WTC11 (cell line): ENCODE measurements at regions not wholly inside any gene's neighbourhood (a gene's known extent, or its start where the extent isn't known, plus 50 kb on each side); places are given as distances from the start of the nearest gene placed in this dataset.

Experiments
- ATF1 ChIP-seq: sonication (generic); formaldehyde crosslinking; IDR thresholded peaks from 2 replicates; pipeline ENCODE4 v1.8.1; 2023; ENCODE audit warnings: mild to moderate bottlenecking, moderate library complexity, missing genetic modification reagents
- ATF3 ChIP-seq: sonication (generic); formaldehyde crosslinking; conservative IDR thresholded peaks from 2 replicates; pipeline ENCODE4 v1.8.1; 2022; ENCODE audit warnings: mild to moderate bottlenecking, missing genetic modification reagents
- EMX1 ChIP-seq: fragments of 250-450 bp; sonication (Bioruptor Pico); IDR thresholded peaks from 2 replicates; pipeline ENCODE4 v1.8.0; 2021; ENCODE audit warnings: mild to moderate bottlenecking
- ETV6 ChIP-seq: sonication (generic); formaldehyde crosslinking; IDR thresholded peaks from 2 replicates; pipeline ENCODE4 v1.8.1; 2022; ENCODE audit warnings: mild to moderate bottlenecking, missing genetic modification reagents
- FOXP1 ChIP-seq: sonication (generic); formaldehyde crosslinking; IDR thresholded peaks from 2 replicates; pipeline ENCODE4 v1.8.0; 2022; ENCODE audit warnings: missing genetic modification reagents, mild to moderate bottlenecking, moderate library complexity, borderline replicate concordance
- JUN ChIP-seq: sonication (generic); formaldehyde crosslinking; IDR thresholded peaks from 2 replicates; pipeline ENCODE4 v1.8.0; 2023; ENCODE audit warnings: mild to moderate bottlenecking, missing genetic modification reagents
- MLX ChIP-seq: sonication (generic); formaldehyde crosslinking; IDR thresholded peaks from 2 replicates; pipeline ENCODE4 v1.8.1; 2023; ENCODE audit warnings: mild to moderate bottlenecking, missing genetic modification reagents, moderate library complexity
- NFATC4 ChIP-seq: fragments of 250-450 bp; sonication (Bioruptor Pico); IDR thresholded peaks from 2 replicates; pipeline ENCODE4 v1.9.0; 2021; ENCODE audit warnings: mild to moderate bottlenecking
- TEAD4 ChIP-seq: sonication (generic); formaldehyde crosslinking; IDR thresholded peaks from 2 replicates; pipeline ENCODE4 v1.8.0; 2022; ENCODE audit warnings: mild to moderate bottlenecking, missing genetic modification reagents
- ZNF138 ChIP-seq: sonication (generic); formaldehyde crosslinking; conservative IDR thresholded peaks from 2 replicates; pipeline ENCODE4 v1.8.1; 2022; ENCODE audit warnings: mild to moderate bottlenecking, moderate library complexity, missing genetic modification reagents
- TF ChIP-seq, protein P1 (sequence below): fragments of 200-600 bp; IDR thresholded peaks from 2 replicates; pipeline ENCODE4 v1.8.0; 2022; ENCODE audit warnings: antibody characterized with exemption
- TF ChIP-seq, protein P2 (sequence below): sonication (generic); formaldehyde crosslinking; IDR thresholded peaks from 2 replicates; pipeline ENCODE4 v1.8.1; 2022; ENCODE audit warnings: low read depth, mild to moderate bottlenecking, moderate library complexity, missing genetic modification reagents, borderline replicate concordance
- TF ChIP-seq, protein P3 (sequence below): sonication (generic); formaldehyde crosslinking; IDR thresholded peaks from 2 replicates; pipeline ENCODE4 v1.8.0; 2022; ENCODE audit warnings: mild to moderate bottlenecking, missing genetic modification reagents

DNA sequence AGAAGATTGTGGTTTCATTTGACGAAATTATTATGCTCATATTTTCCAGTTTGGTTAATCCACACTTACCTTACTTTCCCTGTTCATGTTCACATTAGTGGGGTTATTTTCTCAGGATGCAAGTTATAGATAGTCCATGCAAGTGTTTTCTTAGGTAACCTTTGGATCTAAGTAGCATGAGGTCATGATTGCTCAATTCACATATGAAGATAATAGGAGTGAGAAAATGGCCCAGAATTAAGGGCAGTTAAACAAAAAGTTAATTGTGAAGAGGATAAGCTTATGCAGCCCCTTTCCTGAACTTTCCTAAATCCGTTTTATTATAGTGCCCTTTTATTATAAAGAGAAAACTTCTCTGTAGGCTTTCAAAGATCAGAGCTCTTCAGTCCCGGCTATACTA, 83.4 kb downstream of the CD200R1L start:
- TF ChIP-seq, protein P1, sequence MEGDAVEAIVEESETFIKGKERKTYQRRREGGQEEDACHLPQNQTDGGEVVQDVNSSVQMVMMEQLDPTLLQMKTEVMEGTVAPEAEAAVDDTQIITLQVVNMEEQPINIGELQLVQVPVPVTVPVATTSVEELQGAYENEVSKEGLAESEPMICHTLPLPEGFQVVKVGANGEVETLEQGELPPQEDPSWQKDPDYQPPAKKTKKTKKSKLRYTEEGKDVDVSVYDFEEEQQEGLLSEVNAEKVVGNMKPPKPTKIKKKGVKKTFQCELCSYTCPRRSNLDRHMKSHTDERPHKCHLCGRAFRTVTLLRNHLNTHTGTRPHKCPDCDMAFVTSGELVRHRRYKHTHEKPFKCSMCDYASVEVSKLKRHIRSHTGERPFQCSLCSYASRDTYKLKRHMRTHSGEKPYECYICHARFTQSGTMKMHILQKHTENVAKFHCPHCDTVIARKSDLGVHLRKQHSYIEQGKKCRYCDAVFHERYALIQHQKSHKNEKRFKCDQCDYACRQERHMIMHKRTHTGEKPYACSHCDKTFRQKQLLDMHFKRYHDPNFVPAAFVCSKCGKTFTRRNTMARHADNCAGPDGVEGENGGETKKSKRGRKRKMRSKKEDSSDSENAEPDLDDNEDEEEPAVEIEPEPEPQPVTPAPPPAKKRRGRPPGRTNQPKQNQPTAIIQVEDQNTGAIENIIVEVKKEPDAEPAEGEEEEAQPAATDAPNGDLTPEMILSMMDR: no peak
- TF ChIP-seq, protein P2, sequence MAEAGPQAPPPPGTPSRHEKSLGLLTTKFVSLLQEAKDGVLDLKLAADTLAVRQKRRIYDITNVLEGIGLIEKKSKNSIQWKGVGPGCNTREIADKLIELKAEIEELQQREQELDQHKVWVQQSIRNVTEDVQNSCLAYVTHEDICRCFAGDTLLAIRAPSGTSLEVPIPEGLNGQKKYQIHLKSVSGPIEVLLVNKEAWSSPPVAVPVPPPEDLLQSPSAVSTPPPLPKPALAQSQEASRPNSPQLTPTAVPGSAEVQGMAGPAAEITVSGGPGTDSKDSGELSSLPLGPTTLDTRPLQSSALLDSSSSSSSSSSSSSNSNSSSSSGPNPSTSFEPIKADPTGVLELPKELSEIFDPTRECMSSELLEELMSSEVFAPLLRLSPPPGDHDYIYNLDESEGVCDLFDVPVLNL (CRISPR knock-in tag): no peak
- TF ChIP-seq EMX1 (CRISPR knock-in tag) (no peak), ZNF138 (CRISPR knock-in tag) (no peak), JUN (CRISPR knock-in tag) (no peak), ATF1 (CRISPR knock-in tag) (no peak), ATF3 (CRISPR knock-in tag) (no peak), FOXP1 (CRISPR knock-in tag) (no peak), MLX (CRISPR knock-in tag) (no peak), ETV6 (CRISPR knock-in tag) (no peak), NFATC4 (CRISPR knock-in tag) (no peak), TEAD4 (no peak)
- TF ChIP-seq, protein P3, sequence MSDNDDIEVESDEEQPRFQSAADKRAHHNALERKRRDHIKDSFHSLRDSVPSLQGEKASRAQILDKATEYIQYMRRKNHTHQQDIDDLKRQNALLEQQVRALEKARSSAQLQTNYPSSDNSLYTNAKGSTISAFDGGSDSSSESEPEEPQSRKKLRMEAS (CRISPR knock-in tag): no peak
